DOHH2 (cell line): ENCODE measurements at regions not wholly inside any gene's neighbourhood (a gene's known extent, or its start where the extent isn't known, plus 50 kb on each side); places are given as distances from the start of the nearest gene placed in this dataset.

Experiments
- CTCF ChIP-seq: fragments of 200-600 bp; sonication (generic); IDR thresholded peaks from one replicate; pipeline ENCODE4 v1.5.1; 2014; ENCODE audit warnings: antibody characterized with exemption, mild to moderate bottlenecking, low read depth, low read length; ENCODE audit not compliant: poor library complexity, severe bottlenecking
- EZH2phosphoT487 ChIP-seq: fragments of 200-600 bp; sonication (generic); IDR thresholded peaks from 2 replicates; pipeline ENCODE4 v1.6.1; 2017; ENCODE audit warnings: borderline replicate concordance, mild to moderate bottlenecking, antibody characterized with exemption, low read length, moderate library complexity, mixed read lengths

GRCh38 chr10:78300526-78300925 is 266.9 kb downstream of the RPS24 start:
- TF ChIP-seq CTCF = no peak
- TF ChIP-seq EZH2phosphoT487 = no peak
